ENCODE measurements at regions not wholly inside any gene's neighbourhood (a gene's known extent, or its start where the extent isn't known, plus 50 kb on each side); places are given as distances from the start of the nearest gene placed in this dataset.

DNA sequence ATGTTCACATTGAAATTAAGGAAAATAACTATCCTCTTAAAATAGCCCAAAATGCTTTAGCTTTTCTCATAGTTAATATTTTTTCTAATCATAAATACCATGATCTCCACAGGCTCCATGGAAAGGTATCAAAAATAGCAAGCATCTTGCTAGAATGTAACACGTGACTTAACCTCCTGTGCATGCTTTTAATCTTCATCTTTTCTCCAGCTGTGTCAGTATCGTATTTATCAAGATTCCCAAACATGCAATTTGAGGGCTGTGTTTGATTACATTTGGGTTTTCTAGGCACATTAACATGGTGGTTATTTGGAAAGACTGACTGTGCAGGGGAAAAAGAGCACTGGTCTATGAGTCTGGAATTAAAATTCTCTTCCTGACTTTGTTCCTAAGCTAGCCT is 472.5 kb upstream of the MCTP2 start:
- Histone ChIP-seq H3K23me2 (ENCODE audit: low read depth, low read length) (no peaks in the 10 kb centered on the region), H4K8ac (ENCODE audit: extremely low read depth, insufficient read depth, low read length) (no peak overlapping the region), H3K9ac (replicated peaks in 1 of 4; ENCODE audit: extremely low read depth in 1 of 4, low read depth in 3 of 4, low read length in 3 of 4) (no peak overlapping the region), H3K14ac (ENCODE audit: insufficient read length) (no peak overlapping the region), H4K20me1 (replicated peaks in 1 of 2; ENCODE audit: control insufficient read depth in 1 of 2, insufficient read depth in 2 of 2, low read length in 2 of 2) (no peaks in the 10 kb centered on the region), H3K36me3 (ENCODE audit: control insufficient read depth in 2 of 4, insufficient read depth in 4 of 4, low read length in 3 of 4) (no peaks in the 10 kb centered on the region), H3K4me2 (ENCODE audit: insufficient read depth in 1 of 2, low read depth in 2 of 2, low read length in 2 of 2) (no peak overlapping the region), H3K56ac (replicated peaks; ENCODE audit: insufficient read length, low read depth, low read length) (no peak overlapping the region), H2BK15ac (ENCODE audit: low read length) (no peak overlapping the region), H3K4me1 (replicated peaks in 1 of 4; ENCODE audit: control insufficient read depth in 3 of 4, insufficient read depth in 4 of 4, low read length in 3 of 4) (no peaks in the 10 kb centered on the region), H3K27ac (ENCODE audit: low read depth, low read length) (no peak overlapping the region), H2AFZ (ENCODE audit: low read length) (no peak overlapping the region), H2BK120ac (replicated peaks; ENCODE audit: low read depth, low read length) (no peak overlapping the region), H3K4me3 (ENCODE audit: extremely low read depth in 1 of 4, insufficient read depth in 2 of 4, low read depth in 3 of 4, low read length in 4 of 4) (no peak overlapping the region), H3K79me1 (ENCODE audit: low read depth, low read length) (no peaks in the 10 kb centered on the region), H3K9me3 (ENCODE audit: insufficient read depth in 2 of 2, low read depth in 1 of 2, low read length in 1 of 2) (no peaks in the 10 kb centered on the region; a peak in 1 of 4 replicates), H3K18ac (ENCODE audit: extremely low read depth, low read length) (no peak overlapping the region), H3K4ac (replicated peaks; ENCODE audit: insufficient read length, low read depth, low read length) (no peak overlapping the region), H3K23ac (ENCODE audit: insufficient read length) (no peak overlapping the region), H2BK12ac (ENCODE audit: low read depth, low read length) (no peak overlapping the region), H2BK20ac (ENCODE audit: low read length) (no peak overlapping the region), H2BK5ac (ENCODE audit: low read depth, low read length) (no peak overlapping the region), H3K79me2 (ENCODE audit: control insufficient read depth in 1 of 2, insufficient read depth in 2 of 2, low read length in 2 of 2) (no peaks in the 10 kb centered on the region), H4K5ac (ENCODE audit: insufficient read length, low read depth, low read length) (no peak overlapping the region), H3K27me3 (replicated peaks in 1 of 4; ENCODE audit: control insufficient read depth in 3 of 4, extremely low read depth in 1 of 4, insufficient read depth in 3 of 4, low read length in 3 of 4) (no peaks in the 10 kb centered on the region), H2AK5ac (ENCODE audit: low read depth, low read length) (no peak overlapping the region), H4K91ac (replicated peaks; ENCODE audit: insufficient read length, low read length) (no peak overlapping the region)
- ChIA-PET CTCF (ENCODE audit: partially characterized antibody) (interaction anchor here (0.6 kb wide), 1 partner anchor 9 kb away, joined by 3 read pairs; no protein-coding TSS in a partner anchor), POLR2A (ENCODE audit: partially characterized antibody) (no interaction called here)
- DNase-seq (ENCODE audit: low read depth in 1 of 2, low spot score in 2 of 2), result no peak
- WGBS, 2 experiments (ENCODE audit: extremely low coverage in 1 of 2, insufficient coverage in 1 of 2, insufficient read length in 1 of 2, insufficient replicate concordance in 2 of 2, low coverage in 1 of 2, low lambda C conversion rate in 2 of 2, missing lambda C conversion rate in 1 of 2), result 89% methylated on average over 2 of the region's 2 CpGs; no CpG with 5 or more reads in 1 of the 2 experiments
- no peak for FAIRE-seq
- TF ChIP-seq SUZ12 (IDR thresholded peaks at IDR 0.05; ENCODE audit: low read length), result no peak
- TF ChIP-seq MAFK (IDR thresholded peaks at IDR 0.05; ENCODE audit: low read depth, low read length), result no peak

Measured in H1 (cell line).